Activated B cell treated with CpG ODN at 0.5 μM for 24 hours (primary cell): ENCODE measurements at regions not wholly inside any gene's neighbourhood (a gene's known extent, or its start where the extent isn't known, plus 50 kb on each side); places are given as distances from the start of the nearest gene placed in this dataset.

Experiments used
- ATAC-seq: fragments of 200-7000 bp; cut with Tn5 transposase; one replicate; pipeline ENCODE4 v1.10.0; 2021; ENCODE audit warnings: low read depth, mild to moderate bottlenecking, moderate library complexity
- CTCF ChIA-PET: fragments of 350-600 bp; sonication (Branson Sonifier 250); formaldehyde crosslinking; loops from one replicate; lab custom pipeline; 2021; ENCODE audit warnings: antibody characterized with exemption; lab: Charles Lee
- POLR2A ChIA-PET: fragments of 350-600 bp; sonication (Branson Sonifier 250); formaldehyde crosslinking; loops from one replicate; lab custom pipeline; 2021; ENCODE audit warnings: antibody characterized with exemption; lab: Charles Lee
- DNase-seq: peaks from one replicate; pipeline ENCODE4 v3.0.0; 2022
- H3K27ac Mint-ChIP-seq: one replicate; pipeline ENCODE4 v1.8.0; 2020; ENCODE audit warnings: mixed read lengths
- H3K27me3 Mint-ChIP-seq: one replicate; pipeline ENCODE4 v1.8.0; 2021; ENCODE audit warnings: mixed read lengths
- H3K36me3 Mint-ChIP-seq: one replicate; pipeline ENCODE4 v1.8.0; 2021; ENCODE audit warnings: low read depth, mixed read lengths
- H3K4me1 Mint-ChIP-seq: one replicate; pipeline ENCODE4 v1.8.0; 2021; ENCODE audit warnings: mixed read lengths
- H3K4me3 Mint-ChIP-seq: one replicate; pipeline ENCODE4 v1.8.0; 2020; ENCODE audit warnings: mild to moderate bottlenecking, mixed read lengths
- H3K9me3 Mint-ChIP-seq: one replicate; pipeline ENCODE4 v1.8.0; 2020; ENCODE audit warnings: mixed read lengths
- intact Hi-C: fragments of 100-400 bp; cut with micrococcal nuclease; formaldehyde crosslinking; loops from one replicate; pipeline ENCODE4 v1.15.1; 2024
- TF ChIP-seq, protein P1 (sequence below): fragments of 200-600 bp; IDR thresholded peaks from one replicate; pipeline ENCODE4 v1.8.0; 2022; ENCODE audit warnings: antibody characterized with exemption, mild to moderate bottlenecking

DNA sequence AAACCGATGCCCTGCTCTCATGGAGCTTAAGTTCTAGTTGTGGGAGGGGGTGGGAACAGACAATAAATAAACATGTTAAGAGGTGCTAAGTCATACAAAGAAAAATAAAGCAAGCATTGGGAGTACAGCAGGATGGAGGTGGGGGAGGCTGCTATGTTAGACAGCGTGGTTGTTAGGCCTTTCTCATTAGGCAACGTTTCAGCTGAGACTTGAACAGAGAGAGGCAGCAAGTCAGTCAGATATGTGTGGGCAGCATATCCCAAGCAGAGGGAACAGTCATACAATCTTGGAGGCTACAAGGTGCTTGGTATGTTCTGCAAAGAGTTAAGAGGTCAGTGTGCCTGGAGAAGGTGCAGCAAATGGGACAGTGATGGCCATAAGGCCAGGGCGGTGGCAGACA, 97.7 kb upstream of the CCDC196 start:
- ChIA-PET POLR2A (no interaction called here), CTCF (no interaction called here)
- DNase-seq = no peak
- no peak overlapping the region for H3K4me3 Mint-ChIP-seq
- ATAC-seq = no peak
- no peaks in the 10 kb centered on the region for H3K9me3 Mint-ChIP-seq
- no peaks in the 10 kb centered on the region for H3K4me1 Mint-ChIP-seq
- intact Hi-C loops = no loop called here
- TF ChIP-seq, protein P1, sequence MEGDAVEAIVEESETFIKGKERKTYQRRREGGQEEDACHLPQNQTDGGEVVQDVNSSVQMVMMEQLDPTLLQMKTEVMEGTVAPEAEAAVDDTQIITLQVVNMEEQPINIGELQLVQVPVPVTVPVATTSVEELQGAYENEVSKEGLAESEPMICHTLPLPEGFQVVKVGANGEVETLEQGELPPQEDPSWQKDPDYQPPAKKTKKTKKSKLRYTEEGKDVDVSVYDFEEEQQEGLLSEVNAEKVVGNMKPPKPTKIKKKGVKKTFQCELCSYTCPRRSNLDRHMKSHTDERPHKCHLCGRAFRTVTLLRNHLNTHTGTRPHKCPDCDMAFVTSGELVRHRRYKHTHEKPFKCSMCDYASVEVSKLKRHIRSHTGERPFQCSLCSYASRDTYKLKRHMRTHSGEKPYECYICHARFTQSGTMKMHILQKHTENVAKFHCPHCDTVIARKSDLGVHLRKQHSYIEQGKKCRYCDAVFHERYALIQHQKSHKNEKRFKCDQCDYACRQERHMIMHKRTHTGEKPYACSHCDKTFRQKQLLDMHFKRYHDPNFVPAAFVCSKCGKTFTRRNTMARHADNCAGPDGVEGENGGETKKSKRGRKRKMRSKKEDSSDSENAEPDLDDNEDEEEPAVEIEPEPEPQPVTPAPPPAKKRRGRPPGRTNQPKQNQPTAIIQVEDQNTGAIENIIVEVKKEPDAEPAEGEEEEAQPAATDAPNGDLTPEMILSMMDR = no peak
- no peaks in the 10 kb centered on the region for H3K27me3 Mint-ChIP-seq
- no peak overlapping the region for H3K27ac Mint-ChIP-seq
- H3K36me3 Mint-ChIP-seq = no peaks in the 10 kb centered on the region

DNA sequence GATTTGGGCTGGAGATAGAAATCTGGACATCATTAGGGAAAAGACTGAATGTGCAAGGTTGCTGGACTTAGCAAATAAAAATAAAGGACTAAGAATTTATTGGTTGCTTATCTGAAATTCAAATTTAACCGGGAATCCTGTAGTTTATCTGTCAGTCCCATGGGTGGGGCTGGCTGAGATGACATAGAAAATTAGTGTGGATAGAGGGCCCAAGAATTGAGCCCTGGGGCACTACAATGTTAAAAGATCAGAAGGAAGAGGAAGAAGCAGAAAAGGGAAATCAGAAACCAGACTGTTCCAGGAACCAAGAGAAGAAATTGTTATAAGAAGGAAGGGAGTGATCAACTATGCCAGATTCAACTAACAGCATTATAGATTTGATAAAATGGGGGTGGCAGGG, 96.7 kb upstream of the CCDC196 start:
- no peak for DNase-seq
- intact Hi-C loops = no loop called here
- ChIA-PET CTCF (no interaction called here), POLR2A (no interaction called here)
- Mint-ChIP-seq H3K9me3 (no peaks in the 10 kb centered on the region), H3K27ac (no peak overlapping the region), H3K27me3 (no peaks in the 10 kb centered on the region), H3K36me3 (no peaks in the 10 kb centered on the region), H3K4me3 (no peak overlapping the region), H3K4me1 (no peaks in the 10 kb centered on the region)
- ATAC-seq = no peak
- TF ChIP-seq, protein P1 = no peak

DNA sequence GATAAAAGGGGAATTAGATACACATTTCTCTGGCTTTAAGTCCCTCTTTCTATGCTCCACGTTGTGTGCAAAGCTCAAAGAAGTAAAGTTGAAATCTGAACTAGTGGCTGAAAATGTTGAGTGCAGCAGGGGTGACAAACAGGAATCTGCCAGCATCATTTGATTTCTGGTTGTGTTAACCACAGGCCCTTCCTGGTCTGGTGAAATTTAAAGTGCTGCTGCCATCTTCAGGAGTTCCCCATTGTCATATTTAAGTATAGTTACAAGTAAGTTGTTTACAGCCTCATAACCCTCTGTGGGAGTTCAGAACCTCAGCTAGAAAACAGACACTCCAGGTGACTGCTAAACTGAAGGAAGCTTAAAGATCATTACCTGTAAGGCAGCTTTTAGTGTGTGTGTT, 90.9 kb upstream of the CCDC196 start:
- Mint-ChIP-seq H3K36me3 (no peaks in the 10 kb centered on the region), H3K4me1 (no peaks in the 10 kb centered on the region), H3K27ac (no peak overlapping the region), H3K9me3 (no peaks in the 10 kb centered on the region), H3K4me3 (no peak overlapping the region), H3K27me3 (no peaks in the 10 kb centered on the region)
- no peak for DNase-seq
- CTCF ChIA-PET = interaction anchor here (1.7 kb wide), 1 partner anchor 36 kb away, joined by 6 read pairs; no protein-coding TSS in a partner anchor
- no peak for ATAC-seq
- intact Hi-C loops = no loop called here
- TF ChIP-seq, protein P1 = no peak
- POLR2A ChIA-PET = no interaction called here

DNA sequence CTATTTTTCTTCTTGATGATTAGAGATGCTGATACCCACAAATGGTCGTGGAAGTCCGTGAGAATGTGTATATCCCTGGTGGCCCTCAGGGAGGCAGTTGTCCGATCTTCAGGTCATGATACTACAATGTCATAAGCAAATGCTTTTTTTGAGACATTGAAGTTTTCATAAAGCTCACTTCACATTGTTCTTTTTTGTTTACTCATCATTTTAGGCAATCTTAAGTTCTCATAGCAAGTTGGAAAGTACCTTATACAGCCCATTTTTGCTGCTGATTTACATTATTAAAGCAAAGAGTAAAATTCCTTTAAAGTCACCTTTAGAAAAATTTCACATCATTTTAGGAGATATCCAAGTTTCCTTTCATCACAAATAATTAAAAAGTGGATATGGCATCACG, 90.0 kb upstream of the CCDC196 start:
- CTCF ChIA-PET = interaction anchor here (1.7 kb wide), 1 partner anchor 37 kb away, joined by 6 read pairs; no protein-coding TSS in a partner anchor
- intact Hi-C loops = no loop called here

DNA sequence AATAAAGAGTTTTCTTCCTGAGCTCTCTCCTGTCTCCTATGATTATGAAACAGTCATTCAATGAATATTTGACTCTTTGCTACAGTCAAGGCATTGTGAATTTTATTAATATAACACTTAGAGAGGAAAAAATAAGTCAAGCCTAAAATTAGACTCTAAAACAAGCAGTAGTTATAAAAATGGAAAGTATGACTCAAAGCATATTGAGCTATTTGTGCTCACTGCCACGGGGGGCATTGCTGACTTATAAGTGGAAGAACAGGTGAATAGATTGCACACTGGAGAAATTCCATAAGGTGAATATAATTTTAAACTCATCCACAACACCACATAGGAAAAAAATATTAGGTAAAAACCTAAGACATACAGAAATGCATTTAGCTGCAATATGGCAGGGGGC, 87.7 kb upstream of the CCDC196 start:
- H3K27ac Mint-ChIP-seq = no peak overlapping the region
- no peak for DNase-seq
- intact Hi-C loops = no loop called here
- POLR2A ChIA-PET = no interaction called here
- TF ChIP-seq, protein P1 = no peak
- no peaks in the 10 kb centered on the region for H3K36me3 Mint-ChIP-seq
- ATAC-seq = no peak
- no peaks in the 10 kb centered on the region for H3K9me3 Mint-ChIP-seq
- H3K27me3 Mint-ChIP-seq = no peaks in the 10 kb centered on the region
- H3K4me1 Mint-ChIP-seq = peaks cover 2% of the 10 kb centered on the region
- no peak overlapping the region for H3K4me3 Mint-ChIP-seq
- CTCF ChIA-PET = no interaction called here

More for the DNA sequence above, 90.0 kb upstream of the CCDC196 start:
- ATAC-seq = no peak
- Mint-ChIP-seq H3K27ac (no peak overlapping the region), H3K27me3 (no peaks in the 10 kb centered on the region), H3K9me3 (no peaks in the 10 kb centered on the region), H3K36me3 (no peaks in the 10 kb centered on the region), H3K4me1 (no peaks in the 10 kb centered on the region), H3K4me3 (no peak overlapping the region)
- DNase-seq = no peak
- TF ChIP-seq, protein P1 = no peak
- POLR2A ChIA-PET = no interaction called here
